Erythroblast (primary cell): ENCODE measurements at regions not wholly inside any gene's neighbourhood (a gene's known extent, or its start where the extent isn't known, plus 50 kb on each side); places are given as distances from the start of the nearest gene placed in this dataset.

Source experiments
- GATA1 ChIP-seq: IDR thresholded peaks from 2 replicates; pipeline ENCODE4 v1.6.1; 2011; ENCODE audit warnings: low read depth, mild to moderate bottlenecking, control low read depth, low read length, moderate library complexity
- POLR2A ChIP-seq: IDR thresholded peaks from 2 replicates; pipeline ENCODE4 v1.6.1; 2011; ENCODE audit warnings: mild to moderate bottlenecking, low read length

- no peak for TF ChIP-seq POLR2A
- TF ChIP-seq GATA1 = no peak
These were observed 293.9 kb downstream of the CYRIA start for GRCh38 chr2:16371751-16372150.
